Kidney epithelial cell (primary cell): ENCODE measurements at regions not wholly inside any gene's neighbourhood (a gene's known extent, or its start where the extent isn't known, plus 50 kb on each side); places are given as distances from the start of the nearest gene placed in this dataset.

Experiments
- DNase-seq: peaks from one replicate; pipeline ENCODE4 v3.0.0-alpha.2; 2010; ENCODE audit warnings: low read depth
- H3K27me3 ChIP-seq: 2 replicates; pipeline ENCODE4 v1.6.0; 2011; ENCODE audit warnings: low read length; ENCODE audit not compliant: control insufficient read depth, insufficient read depth
- H3K36me3 ChIP-seq: 2 replicates; pipeline ENCODE4 v1.5.1; 2011; ENCODE audit warnings: low read length; ENCODE audit not compliant: control insufficient read depth, insufficient read depth
- H3K4me3 ChIP-seq: 2 replicates; pipeline ENCODE4 v1.5.1; 2011; ENCODE audit warnings: low read depth, mild to moderate bottlenecking, control low read depth, low read length
- CTCF ChIP-seq: IDR thresholded peaks from 2 replicates; pipeline ENCODE4 v1.5.1; 2011; ENCODE audit warnings: mild to moderate bottlenecking, moderate library complexity, low read length, control low read depth, inconsistent platforms; ENCODE audit not compliant: insufficient read depth, poor library complexity, severe bottlenecking

- Histone ChIP-seq H3K36me3 (no peaks in the 10 kb centered on the region), H3K4me3 (no peak overlapping the region), H3K27me3 (no peaks in the 10 kb centered on the region)
- no peak for DNase-seq
- no peak for TF ChIP-seq CTCF
These were observed 149.5 kb downstream of the MEX3B start for GRCh38 chr15:81896356-81896755.

- H3K36me3 ChIP-seq, result no peaks in the 10 kb centered on the region
- H3K27me3 ChIP-seq, result no peaks in the 10 kb centered on the region
- no peak for TF ChIP-seq CTCF
- no peak for DNase-seq
- H3K4me3 ChIP-seq, result no peak overlapping the region
These were observed 150.1 kb downstream of the MEX3B start for GRCh38 chr15:81895723-81896122.

- Histone ChIP-seq H3K36me3 (no peaks in the 10 kb centered on the region), H3K4me3 (no peak overlapping the region), H3K27me3 (no peaks in the 10 kb centered on the region)
- no peak for TF ChIP-seq CTCF
- no peak for DNase-seq
These were observed 151.8 kb downstream of the MEX3B start for GRCh38 chr15:81894061-81894460.

GRCh38 chr15:81893182-81893835 is 152.5 kb downstream of the MEX3B start:
- no peak overlapping the region for H3K4me3 ChIP-seq
- no peak for TF ChIP-seq CTCF
- H3K36me3 ChIP-seq, result no peaks in the 10 kb centered on the region
- no peaks in the 10 kb centered on the region for H3K27me3 ChIP-seq
- no peak for DNase-seq

- no peaks in the 10 kb centered on the region for H3K36me3 ChIP-seq
- no peak for DNase-seq
- H3K4me3 ChIP-seq, result no peak overlapping the region
- no peak for TF ChIP-seq CTCF
- no peaks in the 10 kb centered on the region for H3K27me3 ChIP-seq
These were observed 155.3 kb downstream of the MEX3B start for GRCh38 chr15:81890496-81890895.

- no peak overlapping the region for H3K4me3 ChIP-seq
- DNase-seq, result no peak
- H3K27me3 ChIP-seq, result no peaks in the 10 kb centered on the region
- H3K36me3 ChIP-seq, result no peaks in the 10 kb centered on the region
- no peak for TF ChIP-seq CTCF
These were observed 156.3 kb downstream of the MEX3B start for GRCh38 chr15:81889485-81889881.
